ENCODE measurements at regions not wholly inside any gene's neighbourhood (a gene's known extent, or its start where the extent isn't known, plus 50 kb on each side); places are given as distances from the start of the nearest gene placed in this dataset.

GRCh38 chr20:42020316-42020715, 402.1 kb upstream of the CHD6 start:
- no peak for DNase-seq

- DNase-seq: no peak
These were observed 400.8 kb upstream of the CHD6 start for GRCh38 chr20:42018979-42019378.

GRCh38 chr20:42010090-42010489, 391.9 kb upstream of the CHD6 start:
- DNase-seq: no peak

GRCh38 chr20:42007251-42007650, 389.1 kb upstream of the CHD6 start:
- no peak for DNase-seq

- no peak for DNase-seq
These were observed 387.0 kb upstream of the CHD6 start for GRCh38 chr20:42005211-42005610.

- no peak for DNase-seq
These were observed 385.2 kb upstream of the CHD6 start for GRCh38 chr20:42003380-42003779.

- DNase-seq: no peak
These were observed 380.6 kb upstream of the CHD6 start for GRCh38 chr20:41998539-41999341.

- DNase-seq: no peak
These were observed 378.8 kb upstream of the CHD6 start for GRCh38 chr20:41996951-41997350.

GRCh38 chr20:41992481-41992880, 374.3 kb upstream of the CHD6 start:
- DNase-seq: no peak

- DNase-seq: no peak
These were observed 373.2 kb upstream of the CHD6 start for GRCh38 chr20:41991412-41991811.

GRCh38 chr20:41989935-41990635, 371.9 kb upstream of the CHD6 start:
- DNase-seq: no peak

- DNase-seq: no peak
These were observed 371.0 kb upstream of the CHD6 start for GRCh38 chr20:41989039-41989679.

- DNase-seq: no peak
These were observed 365.9 kb upstream of the CHD6 start for GRCh38 chr20:41984031-41984430.

- DNase-seq: no peak
These were observed 365.0 kb upstream of the CHD6 start for GRCh38 chr20:41983159-41983558.

- no peak for DNase-seq
These were observed 363.6 kb upstream of the CHD6 start for GRCh38 chr20:41981746-41982145.

- DNase-seq: no peak
These were observed 360.7 kb upstream of the CHD6 start for GRCh38 chr20:41978875-41979274.

GRCh38 chr20:41978246-41978790, 360.1 kb upstream of the CHD6 start:
- DNase-seq: no peak

- no peak for DNase-seq
These were observed 351.5 kb upstream of the CHD6 start for GRCh38 chr20:41969656-41970055.

GRCh38 chr20:41960166-41960565, 342.0 kb upstream of the CHD6 start:
- DNase-seq: no peak

- DNase-seq: no peak
These were observed 340.2 kb upstream of the CHD6 start for GRCh38 chr20:41958391-41958790.

GRCh38 chr20:41956338-41957074, 338.3 kb upstream of the CHD6 start:
- DNase-seq: no peak

GRCh38 chr20:41952166-41952565, 334.0 kb upstream of the CHD6 start:
- DNase-seq: no peak

GRCh38 chr20:41951615-41952014, 333.4 kb upstream of the CHD6 start:
- DNase-seq: no peak
